Natural killer cell (primary cell): ENCODE measurements at regions not wholly inside any gene's neighbourhood (a gene's known extent, or its start where the extent isn't known, plus 50 kb on each side); places are given as distances from the start of the nearest gene placed in this dataset.

Experiments
- ATAC-seq, 3 donors: fragments of 150-1000 bp in 2 of 3; fragments of 200-7000 bp in 1 of 3; cut with Tn5 transposase; 1 replicate in 1 of 3; 2 replicates in 2 of 3; pipeline ENCODE4 v1.10.0; 2021; ENCODE audit warnings: mild to moderate bottlenecking in 2 of 3, moderate library complexity in 2 of 3
- DNase-seq, 2 donors: peaks; one replicate each; pipeline versions ENCODE4 v3.0.0 to v3.0.0-alpha.2; 2013 to 2021; ENCODE audit warnings: mixed read lengths in 1 of 2
- H3K27ac ChIP-seq: one replicate; pipeline ENCODE4 v1.5.1; 2013; ENCODE audit warnings: mild to moderate bottlenecking, low read length
- H3K27me3 ChIP-seq: one replicate; pipeline ENCODE4 v1.6.1; 2013; ENCODE audit warnings: low read length; ENCODE audit not compliant: control insufficient read depth, insufficient read depth
- H3K36me3 ChIP-seq: one replicate; pipeline ENCODE4 v1.6.1; 2013; ENCODE audit warnings: low read length; ENCODE audit not compliant: control insufficient read depth, insufficient read depth
- H3K4me1 ChIP-seq: one replicate; pipeline ENCODE4 v1.6.1; 2013; ENCODE audit warnings: low read length; ENCODE audit not compliant: control insufficient read depth, insufficient read depth
- H3K4me3 ChIP-seq: one replicate; pipeline ENCODE4 v1.5.1; 2013; ENCODE audit warnings: low read length
- H3K9me3 ChIP-seq: one replicate; pipeline ENCODE4 v1.6.1; 2013; ENCODE audit warnings: low read length; ENCODE audit not compliant: control insufficient read depth, insufficient read depth
- H3K27ac Mint-ChIP-seq, 2 donors: one replicate each; pipeline ENCODE4 v1.8.0; 2022; ENCODE audit warnings: mild to moderate bottlenecking in 2 of 2, mixed read lengths in 2 of 2, moderate library complexity in 1 of 2
- H3K27me3 Mint-ChIP-seq, 2 donors: one replicate each; pipeline ENCODE4 v1.8.0; 2022; ENCODE audit warnings: low read depth in 2 of 2, mixed read lengths in 2 of 2
- H3K36me3 Mint-ChIP-seq: one replicate; pipeline ENCODE4 v1.8.0; 2022; ENCODE audit warnings: mixed read lengths
- H3K4me1 Mint-ChIP-seq, 2 donors: one replicate each; pipeline ENCODE4 v1.8.0; 2022; ENCODE audit warnings: mixed read lengths in 2 of 2
- H3K4me3 Mint-ChIP-seq: one replicate; pipeline ENCODE4 v1.8.0; 2022; ENCODE audit warnings: mild to moderate bottlenecking, moderate library complexity, mixed read lengths
- H3K9me3 Mint-ChIP-seq, 2 donors: one replicate each; pipeline ENCODE4 v1.8.0; 2022; ENCODE audit warnings: mixed read lengths in 2 of 2
- CTCF ChIP-seq: fragments of 200-600 bp; IDR thresholded peaks from one replicate; pipeline ENCODE4 v1.8.0; 2022; ENCODE audit warnings: antibody characterized with exemption
- WGBS: methylation state at CpG from one replicate; pipeline ENCODE4 v1.1.7; 2013; ENCODE audit warnings: missing lambda C conversion rate; ENCODE audit not compliant: insufficient coverage; 5-methylcytosine and 5-hydroxymethylcytosine counted together
- intact Hi-C: fragments of 100-400 bp; cut with micrococcal nuclease; formaldehyde crosslinking; loops from one replicate; pipeline ENCODE4 v1.14.2; 2022

- Mint-ChIP-seq H3K9me3 (peaks cover 0 to 4% of the 10 kb centered on the region in 2 donors), H3K4me1 (peaks cover 0 to 5% of the 10 kb centered on the region in 2 donors), H3K4me3 (no peak overlapping the region), H3K27ac (no peak overlapping the region), H3K27me3 (no peaks in the 10 kb centered on the region), H3K36me3 (no peaks in the 10 kb centered on the region)
- Histone ChIP-seq H3K4me3 (no peak overlapping the region), H3K36me3 (no peaks in the 10 kb centered on the region), H3K4me1 (no peaks in the 10 kb centered on the region), H3K27ac (no peak overlapping the region), H3K27me3 (no peaks in the 10 kb centered on the region), H3K9me3 (no peaks in the 10 kb centered on the region)
- DNase-seq, result no peak
- TF ChIP-seq CTCF, result no peak
- WGBS, result 89% methylated on average over 2 of the region's 2 CpGs
- ATAC-seq, result no peak
- intact Hi-C loops, result no loop called here
Measured at GRCh38 chr5:53250201-53250550, 140.6 kb upstream of the MOCS2 start.

GRCh38 chr5:53253421-53253871 is 143.9 kb upstream of the MOCS2 start:
- Mint-ChIP-seq H3K9me3 (peaks cover 0 to 2% of the 10 kb centered on the region in 2 donors), H3K27ac (no peak overlapping the region), H3K4me1 (peaks cover 0 to 5% of the 10 kb centered on the region in 2 donors), H3K36me3 (no peaks in the 10 kb centered on the region), H3K4me3 (no peak overlapping the region), H3K27me3 (no peaks in the 10 kb centered on the region)
- H3K4me3 ChIP-seq, result no peak overlapping the region
- 33% methylated on average over 2 of the region's 2 CpGs for WGBS
- intact Hi-C loops, result no loop called here
- ATAC-seq, result no peak
- no peak for DNase-seq
- H3K27ac ChIP-seq, result no peak overlapping the region
- no peaks in the 10 kb centered on the region for H3K9me3 ChIP-seq
- no peak for TF ChIP-seq CTCF
- no peaks in the 10 kb centered on the region for H3K27me3 ChIP-seq
- H3K4me1 ChIP-seq, result no peaks in the 10 kb centered on the region
- no peaks in the 10 kb centered on the region for H3K36me3 ChIP-seq

GRCh38 chr5:53256746-53257145 is 147.2 kb upstream of the MOCS2 start:
- DNase-seq, result no peak
- peaks cover 0 to 5% of the 10 kb centered on the region in 2 donors for H3K4me1 Mint-ChIP-seq
- no peak for TF ChIP-seq CTCF
- H3K27ac Mint-ChIP-seq, result no peak overlapping the region
- no peaks in the 10 kb centered on the region for H3K27me3 Mint-ChIP-seq
- H3K36me3 Mint-ChIP-seq, result no peaks in the 10 kb centered on the region
- no peaks in the 10 kb centered on the region for H3K4me1 ChIP-seq
- intact Hi-C loops, result no loop called here
- 79% methylated on average over 4 of the region's 5 CpGs for WGBS
- peaks cover 0 to 2% of the 10 kb centered on the region in 2 donors for H3K9me3 Mint-ChIP-seq
- no peaks in the 10 kb centered on the region for H3K36me3 ChIP-seq
- no peak for ATAC-seq
- H3K4me3 Mint-ChIP-seq, result no peak overlapping the region
- H3K9me3 ChIP-seq, result no peaks in the 10 kb centered on the region
- no peak overlapping the region for H3K4me3 ChIP-seq
- H3K27ac ChIP-seq, result no peak overlapping the region
- no peaks in the 10 kb centered on the region for H3K27me3 ChIP-seq

- WGBS, result no CpG with 5 or more reads among the region's 2 CpGs
- Histone ChIP-seq H3K27ac (no peak overlapping the region), H3K4me3 (no peak overlapping the region), H3K4me1 (no peaks in the 10 kb centered on the region), H3K27me3 (no peaks in the 10 kb centered on the region), H3K36me3 (no peaks in the 10 kb centered on the region), H3K9me3 (no peaks in the 10 kb centered on the region)
- H3K4me3 Mint-ChIP-seq, result no peak overlapping the region
- intact Hi-C loops, result no loop called here
- peaks cover 0 to 2% of the 10 kb centered on the region in 2 donors for H3K9me3 Mint-ChIP-seq
- H3K27ac Mint-ChIP-seq, result no peak overlapping the region
- no peaks in the 10 kb centered on the region for H3K36me3 Mint-ChIP-seq
- ATAC-seq, result no peak
- no peaks in the 10 kb centered on the region for H3K27me3 Mint-ChIP-seq
- TF ChIP-seq CTCF, result no peak
- H3K4me1 Mint-ChIP-seq, result peaks cover 0 to 5% of the 10 kb centered on the region in 2 donors
- no peak for DNase-seq
Measured at GRCh38 chr5:53257806-53258373, 148.3 kb upstream of the MOCS2 start.
